Cardiac muscle cell (in vitro differentiated cells and primary cell): ENCODE measurements at regions not wholly inside any gene's neighbourhood (a gene's known extent, or its start where the extent isn't known, plus 50 kb on each side); places are given as distances from the start of the nearest gene placed in this dataset.
A peak's percentile ranks its signal among the peaks of the same experiment; 100 is the strongest.

Source experiments
- DNase-seq, 2 donors: peaks; one replicate each; pipeline versions ENCODE4 v3.0.0 to v3.0.0-alpha.2; 2010 to 2017; ENCODE audit warnings: low read depth in 1 of 2, low spot score in 1 of 2
- H3K27ac ChIP-seq: fragments of 200-600 bp; sonication (generic); 2 replicates; pipeline ENCODE4 v1.5.1; 2016
- H3K27me3 ChIP-seq: fragments of 200-600 bp; sonication (generic); 2 replicates; pipeline ENCODE4 v1.6.0; 2016; ENCODE audit warnings: control low read depth
- H3K36me3 ChIP-seq: fragments of 200-600 bp; sonication (generic); 2 replicates; pipeline ENCODE4 v1.5.1; 2016; ENCODE audit warnings: control low read depth
- H3K4me1 ChIP-seq: fragments of 200-600 bp; sonication (generic); 2 replicates; pipeline ENCODE4 v1.8.1; 2017; ENCODE audit warnings: low read depth, mild to moderate bottlenecking, mixed run types
- H3K4me3 ChIP-seq: fragments of 200-600 bp; sonication (generic); 2 replicates; pipeline ENCODE4 v1.5.1; 2016; ENCODE audit warnings: mild to moderate bottlenecking
- H3K9me3 ChIP-seq: fragments of 200-600 bp; sonication (generic); 2 replicates; pipeline ENCODE4 v1.5.1; 2017; ENCODE audit warnings: low read depth, mild to moderate bottlenecking, control low read depth
- CTCF ChIP-seq: IDR thresholded peaks from 2 replicates; pipeline ENCODE4 v1.5.1; 2012; ENCODE audit warnings: low read depth, mild to moderate bottlenecking, low read length

GRCh38 chr11:25769287-25769686 lies 562.6 kb upstream of the ANO3 start:
- no peak overlapping the region for H3K4me3 ChIP-seq
- no peaks in the 10 kb centered on the region for H3K9me3 ChIP-seq
- no peaks in the 10 kb centered on the region for H3K27me3 ChIP-seq
- peak in 1 of 2 donors; percentile 10 for DNase-seq
- no peaks in the 10 kb centered on the region for H3K36me3 ChIP-seq
- H3K27ac ChIP-seq = no peak overlapping the region
- no peaks in the 10 kb centered on the region for H3K4me1 ChIP-seq
- no peak for TF ChIP-seq CTCF

- no peaks in the 10 kb centered on the region for H3K27me3 ChIP-seq
- DNase-seq = no peak
- no peaks in the 10 kb centered on the region for H3K36me3 ChIP-seq
- TF ChIP-seq CTCF = no peak
- H3K4me3 ChIP-seq = no peak overlapping the region
- H3K27ac ChIP-seq = no peak overlapping the region
- no peaks in the 10 kb centered on the region for H3K9me3 ChIP-seq
- no peaks in the 10 kb centered on the region for H3K4me1 ChIP-seq
These were observed 560.3 kb upstream of the ANO3 start for GRCh38 chr11:25771605-25772004.

GRCh38 chr11:25775603-25776002 lies 556.3 kb upstream of the ANO3 start:
- no peak overlapping the region for H3K27ac ChIP-seq
- no peaks in the 10 kb centered on the region for H3K36me3 ChIP-seq
- DNase-seq = no peak
- no peak overlapping the region for H3K4me3 ChIP-seq
- H3K4me1 ChIP-seq = no peaks in the 10 kb centered on the region
- no peak for TF ChIP-seq CTCF
- H3K27me3 ChIP-seq = no peaks in the 10 kb centered on the region
- no peaks in the 10 kb centered on the region for H3K9me3 ChIP-seq

GRCh38 chr11:25776238-25776637 lies 555.7 kb upstream of the ANO3 start:
- no peaks in the 10 kb centered on the region for H3K27me3 ChIP-seq
- H3K9me3 ChIP-seq = no peaks in the 10 kb centered on the region
- no peak overlapping the region for H3K27ac ChIP-seq
- no peaks in the 10 kb centered on the region for H3K36me3 ChIP-seq
- H3K4me3 ChIP-seq = no peak overlapping the region
- no peak for TF ChIP-seq CTCF
- no peaks in the 10 kb centered on the region for H3K4me1 ChIP-seq
- no peak for DNase-seq

- no peak for TF ChIP-seq CTCF
- Histone ChIP-seq H3K9me3 (no peaks in the 10 kb centered on the region), H3K4me3 (no peak overlapping the region), H3K27me3 (no peaks in the 10 kb centered on the region), H3K4me1 (no peaks in the 10 kb centered on the region), H3K27ac (no peak overlapping the region), H3K36me3 (no peaks in the 10 kb centered on the region)
- no peak for DNase-seq
These were observed 554.6 kb upstream of the ANO3 start for GRCh38 chr11:25777343-25777742.

GRCh38 chr11:25779033-25779432 lies 552.9 kb upstream of the ANO3 start:
- Histone ChIP-seq H3K4me3 (no peak overlapping the region), H3K9me3 (no peaks in the 10 kb centered on the region), H3K27me3 (no peaks in the 10 kb centered on the region), H3K4me1 (no peaks in the 10 kb centered on the region), H3K27ac (no peak overlapping the region), H3K36me3 (no peaks in the 10 kb centered on the region)
- DNase-seq = no peak
- no peak for TF ChIP-seq CTCF
